PC-3 (cell line): ENCODE measurements at regions not wholly inside any gene's neighbourhood (a gene's known extent, or its start where the extent isn't known, plus 50 kb on each side); places are given as distances from the start of the nearest gene placed in this dataset.

Source experiments
- ATAC-seq: fragments of 200-7000 bp; cut with Tn5 transposase; 2 replicates; pipeline ENCODE4 v1.9.1; 2020; ENCODE audit warnings: mild to moderate bottlenecking, moderate library complexity
- BruUV-seq: library from RNA; stranded (reverse); fragments of 400-500 nt; replicated peaks from 2 replicates; lab custom pipeline; 2021; lab: Mats Ljungman, UMichigan
- CTCF ChIA-PET: fragments of 300-600 bp; sonication (Branson Sonifier 250); formaldehyde crosslinking; loops from one replicate; lab custom pipeline; 2022; ENCODE audit warnings: antibody characterized with exemption; lab: Charles Lee
- POLR2A ChIA-PET: fragments of 300-600 bp; sonication (Branson Sonifier 250); formaldehyde crosslinking; loops from one replicate; lab custom pipeline; 2022; ENCODE audit warnings: antibody characterized with exemption; ENCODE audit not compliant: unreplicated experiment; lab: Charles Lee
- DNase-seq: peaks from one replicate; pipeline ENCODE4 v3.0.0-alpha.2; 2015
- H2AFZ ChIP-seq: fragments of 300-600 bp; sonication (generic); 2 replicates; pipeline ENCODE4 v1.6.0; 2016; ENCODE audit warnings: antibody characterized with exemption, low read length
- H3F3A ChIP-seq: fragments of 300-600 bp; sonication (generic); one replicate; pipeline ENCODE4 v1.6.0; 2017; ENCODE audit warnings: antibody characterized with exemption, low read length, control low read depth, mild to moderate bottlenecking; ENCODE audit not compliant: unreplicated experiment
- H3K27ac ChIP-seq: fragments of 300-600 bp; sonication (generic); 2 replicates; pipeline ENCODE4 v1.5.1; 2016; ENCODE audit warnings: mild to moderate bottlenecking, low read length
- H3K27me3 ChIP-seq: fragments of 300-600 bp; sonication (generic); 2 replicates; pipeline ENCODE4 v1.6.1; 2016; ENCODE audit warnings: low read length, mixed read lengths
- H3K36me3 ChIP-seq: fragments of 300-600 bp; sonication (generic); 2 replicates; pipeline ENCODE4 v1.6.1; 2016; ENCODE audit warnings: low read depth, mixed run types, low read length, mixed read lengths
- H3K4me1 ChIP-seq: fragments of 300-600 bp; sonication (generic); 2 replicates; pipeline ENCODE4 v1.5.1; 2016; ENCODE audit warnings: low read length; ENCODE audit not compliant: insufficient read depth
- H3K4me2 ChIP-seq: fragments of 300-600 bp; sonication (generic); 2 replicates; pipeline ENCODE4 v1.6.0; 2016; ENCODE audit warnings: low read length
- H3K4me3 ChIP-seq: fragments of 300-600 bp; sonication (generic); 2 replicates; pipeline ENCODE4 v1.5.1; 2016; ENCODE audit warnings: mild to moderate bottlenecking, low read length, mixed read lengths
- H3K79me2 ChIP-seq: fragments of 300-600 bp; sonication (generic); 2 replicates; pipeline ENCODE4 v1.6.1; 2017; ENCODE audit warnings: low read length, mixed read lengths
- H3K9ac ChIP-seq: fragments of 300-600 bp; sonication (generic); 2 replicates; pipeline ENCODE4 v1.6.0; 2016; ENCODE audit warnings: mild to moderate bottlenecking, low read length
- H3K9me2 ChIP-seq: fragments of 300-600 bp; sonication (generic); replicated peaks from 2 replicates; pipeline ENCODE4 v1.6.1; 2016; ENCODE audit warnings: mixed run types, low read length, mixed read lengths
- H3K9me3 ChIP-seq: fragments of 300-600 bp; sonication (generic); 2 replicates; pipeline ENCODE4 v1.6.1; 2016; ENCODE audit warnings: low read length, mixed read lengths
- H4K20me1 ChIP-seq: fragments of 300-600 bp; sonication (generic); 2 replicates; pipeline ENCODE4 v1.6.1; 2016; ENCODE audit warnings: low read length, mixed read lengths
- EZH2 ChIP-seq: fragments of 300-600 bp; sonication (generic); IDR thresholded peaks from one replicate; pipeline ENCODE4 v1.6.1; 2017; ENCODE audit warnings: antibody characterized with exemption, mild to moderate bottlenecking, low read length; ENCODE audit not compliant: unreplicated experiment
- EZH2phosphoT487 ChIP-seq: fragments of 300-600 bp; sonication (generic); IDR thresholded peaks from 2 replicates; pipeline ENCODE4 v1.6.1; 2018; ENCODE audit warnings: mild to moderate bottlenecking, antibody characterized with exemption, low read length, borderline replicate concordance
- intact Hi-C: fragments of 100-400 bp; cut with micrococcal nuclease; formaldehyde crosslinking; loops from 2 replicates; pipeline ENCODE4 v1.9.0; 2023
- TF ChIP-seq, protein P1 (sequence below): fragments of 300-600 bp; sonication (generic); conservative IDR thresholded peaks from 2 replicates; pipeline ENCODE4 v1.5.1; 2017; ENCODE audit warnings: antibody characterized with exemption, low read depth, mild to moderate bottlenecking, low read length

DNA sequence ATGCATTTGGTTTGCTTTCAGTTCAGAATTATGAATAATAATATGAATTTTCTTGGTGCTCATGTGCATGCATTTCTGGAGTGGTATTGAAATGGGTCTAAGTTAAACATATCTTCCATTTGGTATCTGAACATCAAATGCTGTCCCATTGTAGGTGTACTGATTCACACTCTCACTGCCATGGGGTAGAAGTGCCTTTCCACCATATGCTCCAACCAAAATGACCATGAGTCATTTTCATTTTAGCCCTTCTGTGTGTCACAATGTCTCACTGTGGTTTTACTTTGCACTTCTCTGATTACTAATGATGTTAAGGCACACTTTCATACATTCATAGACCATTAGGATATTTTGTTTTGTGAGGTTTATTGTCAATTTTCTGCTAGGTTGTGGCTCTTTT lies 211.9 kb downstream of the HAO1 start:
- Histone ChIP-seq H3F3A (no peaks in the 10 kb centered on the region), H4K20me1 (no peaks in the 10 kb centered on the region), H3K27me3 (no peaks in the 10 kb centered on the region), H3K4me3 (no peak overlapping the region), H3K9me3 (no peaks in the 10 kb centered on the region), H3K79me2 (no peaks in the 10 kb centered on the region), H3K36me3 (no peaks in the 10 kb centered on the region), H3K4me1 (peaks cover 9% of the 10 kb centered on the region; the same call in 1 of the 2 replicates), H3K9me2 (no peaks in the 10 kb centered on the region), H3K9ac (no peak overlapping the region), H3K4me2 (no peak overlapping the region), H2AFZ (no peak overlapping the region), H3K27ac (no peak overlapping the region)
- ATAC-seq (peak; percentile 49), DNase-seq (peak; percentile 50)
- intact Hi-C loops, result no loop called here
- ChIA-PET POLR2A (no interaction called here), CTCF (no interaction called here)
- no TSS peak for BruUV-seq
- TF ChIP-seq, protein P1, sequence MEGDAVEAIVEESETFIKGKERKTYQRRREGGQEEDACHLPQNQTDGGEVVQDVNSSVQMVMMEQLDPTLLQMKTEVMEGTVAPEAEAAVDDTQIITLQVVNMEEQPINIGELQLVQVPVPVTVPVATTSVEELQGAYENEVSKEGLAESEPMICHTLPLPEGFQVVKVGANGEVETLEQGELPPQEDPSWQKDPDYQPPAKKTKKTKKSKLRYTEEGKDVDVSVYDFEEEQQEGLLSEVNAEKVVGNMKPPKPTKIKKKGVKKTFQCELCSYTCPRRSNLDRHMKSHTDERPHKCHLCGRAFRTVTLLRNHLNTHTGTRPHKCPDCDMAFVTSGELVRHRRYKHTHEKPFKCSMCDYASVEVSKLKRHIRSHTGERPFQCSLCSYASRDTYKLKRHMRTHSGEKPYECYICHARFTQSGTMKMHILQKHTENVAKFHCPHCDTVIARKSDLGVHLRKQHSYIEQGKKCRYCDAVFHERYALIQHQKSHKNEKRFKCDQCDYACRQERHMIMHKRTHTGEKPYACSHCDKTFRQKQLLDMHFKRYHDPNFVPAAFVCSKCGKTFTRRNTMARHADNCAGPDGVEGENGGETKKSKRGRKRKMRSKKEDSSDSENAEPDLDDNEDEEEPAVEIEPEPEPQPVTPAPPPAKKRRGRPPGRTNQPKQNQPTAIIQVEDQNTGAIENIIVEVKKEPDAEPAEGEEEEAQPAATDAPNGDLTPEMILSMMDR, result no peak
- no peak for TF ChIP-seq EZH2
- TF ChIP-seq EZH2phosphoT487, result no peak

DNA sequence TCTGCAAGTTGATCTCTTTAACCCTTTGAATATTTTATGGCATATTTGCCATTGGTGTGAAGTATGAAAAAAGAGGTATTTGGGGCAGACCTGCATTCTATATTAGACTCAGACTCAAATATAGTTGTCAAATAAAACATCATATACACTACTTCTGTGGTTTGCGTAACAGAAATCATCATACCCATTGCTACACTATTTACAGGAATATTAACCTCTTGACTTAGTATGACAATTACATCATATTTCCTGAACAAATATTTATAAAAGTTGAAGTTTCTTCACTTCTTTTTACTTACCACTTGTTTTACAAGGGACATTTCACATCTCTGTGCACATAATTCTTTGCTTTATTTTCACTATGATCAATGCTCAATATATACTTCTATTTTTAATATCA lies 206.0 kb downstream of the HAO1 start:
- intact Hi-C loops, result no loop called here
- POLR2A ChIA-PET, result no interaction called here
- BruUV-seq, result no TSS peak

DNA sequence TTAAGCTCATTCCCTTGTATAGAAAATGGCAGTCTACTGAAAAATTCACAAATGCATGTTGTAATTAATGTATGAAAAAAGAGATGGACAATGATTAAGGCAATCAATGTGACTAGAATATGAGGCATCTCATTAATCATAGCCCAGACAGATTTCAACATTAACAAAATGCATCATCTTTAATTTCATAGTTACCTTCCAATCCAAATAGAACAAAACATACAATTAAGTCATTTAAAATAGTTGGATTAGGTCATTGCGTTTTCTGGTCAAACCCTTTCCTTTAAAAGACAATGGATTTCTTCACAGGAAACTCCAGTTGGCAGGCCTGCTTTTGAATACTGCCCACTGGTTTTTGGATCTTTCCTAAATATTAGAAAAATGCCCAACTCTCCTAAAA lies 203.9 kb downstream of the HAO1 start:
- DNase-seq (peak; percentile 31), ATAC-seq (no peak)
- CTCF ChIA-PET, result no interaction called here
- H3K27ac ChIP-seq, result no peak overlapping the region
- no peaks in the 10 kb centered on the region for H4K20me1 ChIP-seq
- H3K4me1 ChIP-seq, result peaks cover 9% of the 10 kb centered on the region; the same call in 1 of the 2 replicates
- BruUV-seq, result no TSS peak
- H3K9ac ChIP-seq, result no peak overlapping the region
- H3K27me3 ChIP-seq, result no peaks in the 10 kb centered on the region
- H3K9me2 ChIP-seq, result no peaks in the 10 kb centered on the region
- intact Hi-C loops, result no loop called here
- peak overlapping the region; percentile 6; the same call in 1 of the 2 replicates for H2AFZ ChIP-seq
- H3F3A ChIP-seq, result no peaks in the 10 kb centered on the region
- H3K4me3 ChIP-seq, result no peak overlapping the region
- H3K9me3 ChIP-seq, result no peaks in the 10 kb centered on the region
- TF ChIP-seq EZH2phosphoT487, result no peak
- TF ChIP-seq, protein P1, result no peak
- TF ChIP-seq EZH2, result no peak
- no peaks in the 10 kb centered on the region for H3K36me3 ChIP-seq
- POLR2A ChIA-PET, result no interaction called here
- H3K4me2 ChIP-seq, result no peak overlapping the region
- H3K79me2 ChIP-seq, result no peaks in the 10 kb centered on the region

More for the DNA sequence above, 206.0 kb downstream of the HAO1 start:
- Histone ChIP-seq H3K36me3 (no peaks in the 10 kb centered on the region), H3K4me2 (no peak overlapping the region), H3K27me3 (no peaks in the 10 kb centered on the region), H3K9me3 (no peaks in the 10 kb centered on the region), H3K4me3 (no peak overlapping the region), H3K4me1 (peaks cover 9% of the 10 kb centered on the region; the same call in 1 of the 2 replicates), H3K79me2 (no peaks in the 10 kb centered on the region), H3F3A (no peaks in the 10 kb centered on the region), H3K27ac (no peak overlapping the region), H3K9ac (no peak overlapping the region), H2AFZ (no peak overlapping the region), H3K9me2 (no peaks in the 10 kb centered on the region), H4K20me1 (no peaks in the 10 kb centered on the region)
- peak; percentile 22 for DNase-seq
- TF ChIP-seq EZH2 (no peak), EZH2phosphoT487 (no peak)
- TF ChIP-seq, protein P1, result no peak
- peak; percentile 45 for ATAC-seq
- CTCF ChIA-PET, result no interaction called here
